ENCODE measurements at regions not wholly inside any gene's neighbourhood (a gene's known extent, or its start where the extent isn't known, plus 50 kb on each side); places are given as distances from the start of the nearest gene placed in this dataset.
"Not testable (repeated sequence)": the region's sequence is repeated elsewhere in the genome, so short reads cannot be mapped to it uniquely, and the experiment has no call there.

GRCh38 chr2:129803871-129804270 is 175.6 kb upstream of the RAB6C start:
- no peaks in the 10 kb centered on the region for H3K79me2 ChIP-seq (ENCODE audit: low read length)
- no peak overlapping the region for H3K4me2 ChIP-seq (ENCODE audit: low read depth, low read length)
- H3K9ac ChIP-seq (ENCODE audit: low read length): no peak overlapping the region
- no peaks in the 10 kb centered on the region for H3K36me3 ChIP-seq (replicated peaks; ENCODE audit: insufficient read depth, low read length)
- no peaks in the 10 kb centered on the region for H3F3A ChIP-seq (ENCODE audit: insufficient read depth, low read length)
- H2AFZ ChIP-seq (ENCODE audit: low read length): no peak overlapping the region
- DNase-seq: no peak
- H4K20me1 ChIP-seq (ENCODE audit: insufficient read depth, low read length): no peaks in the 10 kb centered on the region
- H3K27me3 ChIP-seq (replicated peaks; ENCODE audit: insufficient read depth, low read length): no peaks in the 10 kb centered on the region
- H3K27ac ChIP-seq (ENCODE audit: low read length): no peak overlapping the region
- H3K9me2 ChIP-seq (replicated peaks; ENCODE audit: insufficient read depth, low read length): no peaks in the 10 kb centered on the region
- no peaks in the 10 kb centered on the region for H3K9me3 ChIP-seq (replicated peaks; ENCODE audit: insufficient read depth, low read length)
- no peak for TF ChIP-seq EZH2phosphoT487 (IDR thresholded peaks at IDR 0.05; ENCODE audit: low read length)
- no peak for TF ChIP-seq EZH2 (optimal IDR thresholded peaks at IDR 0.05; ENCODE audit: low read depth, low read length)
- no peak for TF ChIP-seq CTCF (IDR thresholded peaks at IDR 0.05; ENCODE audit: low read length)
- no peaks in the 10 kb centered on the region for H3K4me1 ChIP-seq (ENCODE audit: low read length)
- no peak overlapping the region for H3K4me3 ChIP-seq (ENCODE audit: low read length)

- Histone ChIP-seq H3K4me1 (ENCODE audit: low read length) (no peaks in the 10 kb centered on the region), H3K9me2 (replicated peaks; ENCODE audit: insufficient read depth, low read length) (no peaks in the 10 kb centered on the region), H4K20me1 (ENCODE audit: insufficient read depth, low read length) (no peaks in the 10 kb centered on the region), H3K4me2 (ENCODE audit: low read depth, low read length) (no peak overlapping the region), H3K9me3 (replicated peaks; ENCODE audit: insufficient read depth, low read length) (no peaks in the 10 kb centered on the region), H2AFZ (ENCODE audit: low read length) (no peak overlapping the region), H3K9ac (ENCODE audit: low read length) (no peak overlapping the region), H3K79me2 (ENCODE audit: low read length) (no peaks in the 10 kb centered on the region), H3K27me3 (replicated peaks; ENCODE audit: insufficient read depth, low read length) (no peaks in the 10 kb centered on the region), H3K36me3 (replicated peaks; ENCODE audit: insufficient read depth, low read length) (no peaks in the 10 kb centered on the region), H3K4me3 (ENCODE audit: low read length) (no peak overlapping the region), H3F3A (ENCODE audit: insufficient read depth, low read length) (no peaks in the 10 kb centered on the region), H3K27ac (ENCODE audit: low read length) (no peak overlapping the region)
- no peak for DNase-seq
- TF ChIP-seq EZH2 (optimal IDR thresholded peaks at IDR 0.05; ENCODE audit: low read depth, low read length): no peak
These were observed 173.6 kb upstream of the RAB6C start for GRCh38 chr2:129805899-129806298.

- no peaks in the 10 kb centered on the region for H3K27me3 ChIP-seq (replicated peaks; ENCODE audit: insufficient read depth, low read length)
- no peaks in the 10 kb centered on the region for H3F3A ChIP-seq (ENCODE audit: insufficient read depth, low read length)
- no peaks in the 10 kb centered on the region for H3K79me2 ChIP-seq (ENCODE audit: low read length)
- H3K4me3 ChIP-seq (ENCODE audit: low read length): no peak overlapping the region
- no peak overlapping the region for H3K9ac ChIP-seq (ENCODE audit: low read length)
- TF ChIP-seq CTCF (IDR thresholded peaks at IDR 0.05; ENCODE audit: low read length): no peak
- TF ChIP-seq EZH2phosphoT487 (IDR thresholded peaks at IDR 0.05; ENCODE audit: low read length): no peak
- TF ChIP-seq EZH2 (optimal IDR thresholded peaks at IDR 0.05; ENCODE audit: low read depth, low read length): no peak
- H3K4me1 ChIP-seq (ENCODE audit: low read length): no peaks in the 10 kb centered on the region
- no peak overlapping the region for H3K27ac ChIP-seq (ENCODE audit: low read length)
- DNase-seq: no peak
- H2AFZ ChIP-seq (ENCODE audit: low read length): no peak overlapping the region
- no peak overlapping the region for H3K4me2 ChIP-seq (ENCODE audit: low read depth, low read length)
- H3K9me3 ChIP-seq (replicated peaks; ENCODE audit: insufficient read depth, low read length): no peaks in the 10 kb centered on the region
- H3K36me3 ChIP-seq (replicated peaks; ENCODE audit: insufficient read depth, low read length): no peaks in the 10 kb centered on the region
- no peaks in the 10 kb centered on the region for H4K20me1 ChIP-seq (ENCODE audit: insufficient read depth, low read length)
- H3K9me2 ChIP-seq (replicated peaks; ENCODE audit: insufficient read depth, low read length): no peaks in the 10 kb centered on the region
These were observed 173.1 kb upstream of the RAB6C start for GRCh38 chr2:129806317-129806716.

- no peak overlapping the region for H3K4me2 ChIP-seq (ENCODE audit: low read depth, low read length)
- H2AFZ ChIP-seq (ENCODE audit: low read length): no peak overlapping the region
- H3K27me3 ChIP-seq (replicated peaks; ENCODE audit: insufficient read depth, low read length): no peaks in the 10 kb centered on the region
- H3K36me3 ChIP-seq (replicated peaks; ENCODE audit: insufficient read depth, low read length): no peaks in the 10 kb centered on the region
- H3F3A ChIP-seq (ENCODE audit: insufficient read depth, low read length): no peaks in the 10 kb centered on the region
- no peaks in the 10 kb centered on the region for H3K9me2 ChIP-seq (replicated peaks; ENCODE audit: insufficient read depth, low read length)
- H3K4me1 ChIP-seq (ENCODE audit: low read length): no peaks in the 10 kb centered on the region
- H3K9me3 ChIP-seq (replicated peaks; ENCODE audit: insufficient read depth, low read length): no peaks in the 10 kb centered on the region
- no peak overlapping the region for H3K27ac ChIP-seq (ENCODE audit: low read length)
- TF ChIP-seq EZH2phosphoT487 (IDR thresholded peaks at IDR 0.05; ENCODE audit: low read length): no peak
- no peak for TF ChIP-seq EZH2 (optimal IDR thresholded peaks at IDR 0.05; ENCODE audit: low read depth, low read length)
- no peak for TF ChIP-seq CTCF (IDR thresholded peaks at IDR 0.05; ENCODE audit: low read length)
- no peaks in the 10 kb centered on the region for H3K79me2 ChIP-seq (ENCODE audit: low read length)
- H3K4me3 ChIP-seq (ENCODE audit: low read length): no peak overlapping the region
- no peak for DNase-seq
- no peak overlapping the region for H3K9ac ChIP-seq (ENCODE audit: low read length)
- no peaks in the 10 kb centered on the region for H4K20me1 ChIP-seq (ENCODE audit: insufficient read depth, low read length)
These were observed 172.5 kb upstream of the RAB6C start for GRCh38 chr2:129806990-129807389.

- H3K9ac ChIP-seq (ENCODE audit: low read length); H3K79me2 ChIP-seq (ENCODE audit: low read length); H4K20me1 ChIP-seq (ENCODE audit: insufficient read depth, low read length); H3K27me3 ChIP-seq (replicated peaks; ENCODE audit: insufficient read depth, low read length); H3K4me2 ChIP-seq (ENCODE audit: low read depth, low read length); H3K9me3 ChIP-seq (replicated peaks; ENCODE audit: insufficient read depth, low read length); H3K9me2 ChIP-seq (replicated peaks; ENCODE audit: insufficient read depth, low read length); DNase-seq; H3F3A ChIP-seq (ENCODE audit: insufficient read depth, low read length); H3K4me3 ChIP-seq (ENCODE audit: low read length); H3K36me3 ChIP-seq (replicated peaks; ENCODE audit: insufficient read depth, low read length); H3K4me1 ChIP-seq (ENCODE audit: low read length); H3K27ac ChIP-seq (ENCODE audit: low read length); H2AFZ ChIP-seq (ENCODE audit: low read length): not testable (repeated sequence)
These were observed 171.7 kb upstream of the RAB6C start for GRCh38 chr2:129807642-129808338.
